Heart left ventricle (tissue), 16 donors: ENCODE measurements at regions not wholly inside any gene's neighbourhood (a gene's known extent, or its start where the extent isn't known, plus 50 kb on each side); places are given as distances from the start of the nearest gene placed in this dataset.
"Not testable (repeated sequence)": the region's sequence is repeated elsewhere in the genome, so short reads cannot be mapped to it uniquely, and the experiment has no call there.

ENCODE experiments used
- ATAC-seq, 4 donors: fragments of 200-7000 bp; cut with Tn5 transposase; one replicate each; pipeline ENCODE4 v1.9.1; 2020 to 2022; ENCODE audit warnings: moderate library complexity in 4 of 4, mild to moderate bottlenecking in 3 of 4, moderate number of reproducible peaks in 1 of 4
- DNase-seq, 5 donors: peaks; one replicate each; pipeline ENCODE4 v3.0.0-alpha.2; 2020
- H3K27ac ChIP-seq, 12 donors: fragments of 200-600 bp; sonication (generic) in 4 of 12; one replicate each; pipeline versions ENCODE4 v1.5.0 to v1.8.0; 2016 to 2022; ENCODE audit warnings: mild to moderate bottlenecking in 2 of 12
- H3K27me3 ChIP-seq, 9 donors: fragments of 200-600 bp; sonication (generic) in 2 of 9; one replicate each; pipeline versions ENCODE4 v1.5.1 to v1.8.0; 2016 to 2022; ENCODE audit warnings: mild to moderate bottlenecking in 3 of 9
- H3K36me3 ChIP-seq, 9 donors: fragments of 200-600 bp; sonication (generic) in 2 of 9; one replicate each; pipeline versions ENCODE4 v1.5.0 to v1.8.0; 2018 to 2022; ENCODE audit warnings: mild to moderate bottlenecking in 2 of 9
- H3K4me1 ChIP-seq, 12 donors: fragments of 200-600 bp; sonication (generic) in 4 of 12; one replicate each; pipeline versions ENCODE4 v1.5.0 to v1.8.0; 2016 to 2022; ENCODE audit warnings: mild to moderate bottlenecking in 3 of 12
- H3K4me3 ChIP-seq, 12 donors: fragments of 200-600 bp; sonication (generic) in 4 of 12; one replicate each; pipeline versions ENCODE4 v1.5.0 to v1.8.0; 2017 to 2022; ENCODE audit warnings: mild to moderate bottlenecking in 9 of 12, moderate library complexity in 4 of 12
- H3K9me3 ChIP-seq, 12 donors: fragments of 200-600 bp; sonication (generic) in 4 of 12; one replicate each; pipeline versions ENCODE4 v1.5.0 to v1.8.0; 2016 to 2022; ENCODE audit warnings: mild to moderate bottlenecking in 1 of 12
- POLR2A ChIP-seq, 2 donors: fragments of 450-650 bp; IDR thresholded peaks; one replicate each; pipeline ENCODE4 v1.6.1; 2017; ENCODE audit warnings: antibody characterized with exemption in 2 of 2, mild to moderate bottlenecking in 2 of 2, moderate library complexity in 2 of 2
- WGBS, 4 donors: extraction: QIAGEN DNeasy Blood & Tissue Kit in 2 of 4; methylation state at CpG; one replicate each; pipeline versions ENCODE4 v1.1.5 to v1.1.7; 2013 to 2018; 5-methylcytosine and 5-hydroxymethylcytosine counted together
- intact Hi-C, 10 donors: fragments of 100-400 bp; cut with DNase I; formaldehyde crosslinking; loops; one replicate each; pipeline versions ENCODE4 v1.11.1 to v1.14.2; 2022
- TF ChIP-seq, protein P1 (sequence below), 12 donors: fragments of 200-600 bp; sonication (generic) in 4 of 12; IDR thresholded peaks; one replicate each; pipeline versions ENCODE4 v1.5.0 to v1.8.0; 2018 to 2022; ENCODE audit warnings: antibody characterized with exemption in 12 of 12, mild to moderate bottlenecking in 5 of 12
- donor health status: ischemic (EF 13 %, LVEDD 7.1; RV severe dilation, severe dysfunction).
- donor health status: healthy with polysubstance abuse.
- donor health status: DM: no; HTN: yes; CAD: no.
- donor health status: DM: no; HTN: no; CAD: no.
- donor health status: ischemic (EF 25% LVEDD 6.9; RV normal size, moderate dysfunction).
- donor health status: ischemic (EF 25% LVEDD 5.7; RV mildly dilated, moderate dysfunction).
- donor health status: healthy.
- donor health status: DM: yes; HTN: yes; CAD: no.
- donor health status: ischemic (EF 35%, LVEDD 5.7; RV mildly dilated, moderate dysfunction).
- donor health status: nonischemic (EF 11% LVEDD 7.7; RV severe dilation, severe dysfunction).
- donor health status: DM: yes; HTN: yes; CAD: no.
- donor health status: PGD.
- donor health status: ischemic (EF 29% LVEDD 5.4; RV normal size, mild dysfunction).
- donor health status: nonischemic (EF 23%, LVEDD 6.1; RV moderate dilation, normal function).

DNA sequence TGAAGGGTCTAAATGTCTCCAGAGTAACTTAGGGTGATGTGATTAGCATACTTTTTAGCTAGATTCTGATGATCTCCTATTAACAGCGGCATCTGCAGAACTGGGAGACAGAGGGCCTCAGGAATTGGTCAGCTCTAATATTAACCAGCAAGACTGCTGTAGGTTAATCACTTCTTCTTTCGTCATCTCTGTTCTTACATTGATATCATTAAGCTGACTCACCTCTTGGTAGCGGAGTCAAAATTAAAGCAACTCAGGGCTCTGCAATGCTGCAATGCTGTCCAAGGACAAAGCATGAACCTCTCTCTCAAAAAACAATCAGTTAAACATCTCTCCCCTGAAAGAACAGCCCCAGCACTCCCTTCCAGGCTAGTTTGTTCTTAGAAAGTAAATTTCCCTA is 57.5 kb upstream of the TRA2B start:
- DNase-seq (no peak), ATAC-seq (peak in 1 of 4 donors; percentile 38)
- Histone ChIP-seq H3K27ac (no peak overlapping the region), H3K4me1 (peaks cover 0 to 8% (median 0%) of the 10 kb centered on the region in 12 donors), H3K36me3 (no peaks in the 10 kb centered on the region), H3K9me3 (no peaks in the 10 kb centered on the region), H3K4me3 (no peak overlapping the region), H3K27me3 (peaks cover 0 to 1% (median 0%) of the 10 kb centered on the region in 9 donors)
- intact Hi-C loops, result no loop called here
- TF ChIP-seq, protein P1, sequence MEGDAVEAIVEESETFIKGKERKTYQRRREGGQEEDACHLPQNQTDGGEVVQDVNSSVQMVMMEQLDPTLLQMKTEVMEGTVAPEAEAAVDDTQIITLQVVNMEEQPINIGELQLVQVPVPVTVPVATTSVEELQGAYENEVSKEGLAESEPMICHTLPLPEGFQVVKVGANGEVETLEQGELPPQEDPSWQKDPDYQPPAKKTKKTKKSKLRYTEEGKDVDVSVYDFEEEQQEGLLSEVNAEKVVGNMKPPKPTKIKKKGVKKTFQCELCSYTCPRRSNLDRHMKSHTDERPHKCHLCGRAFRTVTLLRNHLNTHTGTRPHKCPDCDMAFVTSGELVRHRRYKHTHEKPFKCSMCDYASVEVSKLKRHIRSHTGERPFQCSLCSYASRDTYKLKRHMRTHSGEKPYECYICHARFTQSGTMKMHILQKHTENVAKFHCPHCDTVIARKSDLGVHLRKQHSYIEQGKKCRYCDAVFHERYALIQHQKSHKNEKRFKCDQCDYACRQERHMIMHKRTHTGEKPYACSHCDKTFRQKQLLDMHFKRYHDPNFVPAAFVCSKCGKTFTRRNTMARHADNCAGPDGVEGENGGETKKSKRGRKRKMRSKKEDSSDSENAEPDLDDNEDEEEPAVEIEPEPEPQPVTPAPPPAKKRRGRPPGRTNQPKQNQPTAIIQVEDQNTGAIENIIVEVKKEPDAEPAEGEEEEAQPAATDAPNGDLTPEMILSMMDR (IDR thresholded peaks at IDR 0.05), result no peak
- no peak for TF ChIP-seq POLR2A (IDR thresholded peaks at IDR 0.05)
- WGBS, 4 donors, result 90 to 97% (median 91%) methylated on average over 3 of the region's 3 CpGs

DNA sequence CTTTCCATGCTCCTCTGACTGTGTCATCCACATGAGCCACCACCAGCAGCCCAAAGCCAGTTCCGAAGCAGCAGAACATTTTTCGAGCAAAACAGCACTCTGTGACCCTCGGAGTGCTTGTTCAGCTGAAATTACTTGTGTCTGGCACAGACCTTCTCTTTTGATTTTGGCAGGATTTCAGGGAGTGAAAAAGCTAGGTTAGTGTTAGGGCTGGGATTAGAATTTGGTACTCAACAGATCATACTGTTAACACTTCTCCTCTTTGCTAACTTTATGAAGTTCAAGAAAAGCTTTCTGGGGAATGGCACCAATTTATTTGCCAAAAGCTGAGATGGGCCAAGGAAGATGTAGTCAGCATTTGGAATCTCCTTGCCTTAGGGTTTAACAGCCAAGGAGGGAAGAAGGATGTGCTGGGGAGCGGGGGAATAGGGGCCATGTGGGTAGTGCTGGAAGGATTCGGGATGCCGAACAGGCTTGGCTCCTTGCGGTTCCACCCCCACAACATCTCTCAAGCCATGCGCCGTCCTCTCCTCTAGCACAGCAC is 55.1 kb upstream of the TRA2B start:
- DNase-seq (no peak), ATAC-seq (peak in 1 of 4 donors; percentile 21)
- H3K4me1 ChIP-seq, result peaks cover 0 to 8% (median 0%) of the 10 kb centered on the region in 12 donors
- TF ChIP-seq POLR2A (IDR thresholded peaks at IDR 0.05), result no peak
- TF ChIP-seq, protein P1 (IDR thresholded peaks at IDR 0.05), result no peak
- intact Hi-C loops, result no loop called here
- whole genome bisulfite sequencing, 4 donors, result 61 to 66% (median 63%) methylated on average over 9 of the region's 9 CpGs
- no peak overlapping the region for H3K4me3 ChIP-seq
- H3K36me3 ChIP-seq, result no peaks in the 10 kb centered on the region
- H3K27me3 ChIP-seq, result no peaks in the 10 kb centered on the region
- no peaks in the 10 kb centered on the region for H3K9me3 ChIP-seq
- no peak overlapping the region for H3K27ac ChIP-seq

DNA sequence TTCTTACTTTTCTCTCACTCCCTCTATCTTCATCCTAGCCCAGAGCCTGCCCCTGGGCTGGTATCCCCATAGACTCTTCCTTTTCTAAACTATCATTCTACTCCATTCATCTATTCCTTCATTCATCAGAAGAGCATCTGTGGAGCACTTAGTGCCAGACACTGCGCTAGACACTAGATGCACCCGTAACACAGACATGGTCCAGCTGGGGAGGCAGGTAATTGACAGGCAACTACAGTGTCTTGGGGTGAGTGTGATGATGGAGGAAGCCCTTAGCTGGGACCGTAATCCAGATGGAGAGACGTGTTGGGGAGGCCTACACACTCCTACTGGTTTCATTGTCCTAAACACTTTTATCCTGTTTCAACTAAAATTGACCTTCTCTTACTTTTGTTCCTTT is 53.2 kb upstream of the TRA2B start:
- 88 to 97% (median 94%) methylated on average over 4 of the region's 4 CpGs for WGBS, 4 donors
- H3K9me3 ChIP-seq, H3K27me3 ChIP-seq, DNase-seq, H3K27ac ChIP-seq, H3K36me3 ChIP-seq, ATAC-seq, H3K4me1 ChIP-seq, H3K4me3 ChIP-seq, intact Hi-C loops: not testable (repeated sequence)

DNA sequence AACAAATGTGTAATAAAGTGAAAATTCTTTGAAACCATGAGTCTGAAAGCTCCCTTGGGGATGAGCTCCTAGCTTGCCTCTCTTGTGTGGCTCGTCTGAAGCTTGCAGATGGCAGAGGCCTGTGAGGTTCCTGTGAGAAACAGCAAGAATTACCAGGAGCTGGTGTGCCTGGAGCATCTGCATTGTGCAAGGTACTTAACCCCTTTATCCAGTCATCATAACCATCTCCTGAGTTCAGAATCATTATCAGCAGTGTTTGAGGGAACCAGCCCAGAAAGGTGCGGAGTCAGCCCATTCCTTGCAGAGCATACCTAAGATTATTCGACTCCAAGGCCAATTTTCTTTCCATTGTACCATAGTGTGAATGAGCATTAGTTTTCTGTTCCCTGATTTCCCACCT is 51.7 kb upstream of the TRA2B start:
- Histone ChIP-seq H3K9me3 (no peaks in the 10 kb centered on the region), H3K4me1 (peaks cover 0 to 8% (median 0%) of the 10 kb centered on the region in 12 donors), H3K27ac (no peak overlapping the region), H3K4me3 (no peak overlapping the region), H3K36me3 (no peaks in the 10 kb centered on the region), H3K27me3 (peaks cover 0 to 1% (median 0%) of the 10 kb centered on the region in 9 donors)
- 84 to 87% (median 86%) methylated on average over 3 of the region's 3 CpGs for whole genome bisulfite sequencing, 4 donors
- TF ChIP-seq, protein P1 (IDR thresholded peaks at IDR 0.05), result no peak
- no peak for TF ChIP-seq POLR2A (IDR thresholded peaks at IDR 0.05)
- DNase-seq (no peak), ATAC-seq (no peak)
- intact Hi-C loops, result loop anchor here in 5 of 10 donors (5.0 to 10.0 kb wide), 5 partner anchors 255 to 625 kb away; partner anchors contain the start of gene AHSG (in 2 of the 5)

DNA sequence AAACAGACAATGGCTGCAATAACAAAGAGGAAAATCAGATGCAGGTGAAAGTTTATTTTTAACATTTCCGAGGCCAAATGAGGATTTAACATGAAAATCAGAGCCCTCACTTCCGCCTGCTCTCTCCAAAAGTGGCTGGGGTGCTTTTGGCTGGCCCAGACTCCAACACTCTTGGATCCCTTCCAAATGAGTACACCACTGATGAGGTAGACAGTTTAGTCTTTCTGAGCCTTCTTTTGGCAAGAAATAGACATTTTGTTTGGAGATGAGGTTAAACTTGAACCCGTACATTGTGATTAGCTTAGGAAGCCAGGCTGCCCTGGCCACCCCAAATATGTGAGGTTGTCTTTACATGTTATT is 51.0 kb upstream of the TRA2B start:
- Histone ChIP-seq H3K4me3 (no peak overlapping the region), H3K27me3 (peaks cover 0 to 8% (median 0%) of the 10 kb centered on the region in 9 donors), H3K9me3 (no peaks in the 10 kb centered on the region), H3K4me1 (peaks cover 0 to 11% (median 1%) of the 10 kb centered on the region in 12 donors), H3K27ac (no peak overlapping the region), H3K36me3 (no peaks in the 10 kb centered on the region)
- ATAC-seq (no peak), DNase-seq (no peak)
- intact Hi-C loops, result loop anchor here in 5 of 10 donors (5.0 to 10.0 kb wide), 5 partner anchors 256 to 626 kb away; partner anchors contain the start of gene AHSG (in 2 of the 5)
- 56 to 67% (median 62%) methylated on average over 3 of the region's 3 CpGs for WGBS, 4 donors
- no peak for TF ChIP-seq POLR2A (IDR thresholded peaks at IDR 0.05)
- TF ChIP-seq, protein P1 (IDR thresholded peaks at IDR 0.05), result no peak
